GM18519 (cell line): ENCODE measurements at regions not wholly inside any gene's neighbourhood (a gene's known extent, or its start where the extent isn't known, plus 50 kb on each side); places are given as distances from the start of the nearest gene placed in this dataset.
"Not testable (repeated sequence)": the region's sequence is repeated elsewhere in the genome, so short reads cannot be mapped to it uniquely, and the experiment has no call there.

Experiments
- ATAC-seq: cut with Tn5 transposase; IDR thresholded peaks from one replicate; pipeline ENCODE4 v1.9.1; 2021; ENCODE audit warnings: mild to moderate bottlenecking, moderate library complexity; ENCODE audit not compliant: unreplicated experiment, low FRiP score

- ATAC-seq = not testable (repeated sequence)
Observed at GRCh38 chr16:32861476-32862201, 185.7 kb upstream of the TP53TG3 start.

- ATAC-seq = not testable (repeated sequence)
Observed at GRCh38 chr16:32847379-32847778, 171.4 kb upstream of the TP53TG3 start.

- ATAC-seq = not testable (repeated sequence)
Observed at GRCh38 chr16:32845572-32845971, 169.6 kb upstream of the TP53TG3 start.

- not testable (repeated sequence) for ATAC-seq
Observed at GRCh38 chr16:32842844-32843243, 166.9 kb upstream of the TP53TG3 start.

GRCh38 chr16:32807280-32807679 is 131.3 kb upstream of the TP53TG3 start:
- ATAC-seq = not testable (repeated sequence)

GRCh38 chr16:32805639-32806038 is 129.7 kb upstream of the TP53TG3 start:
- ATAC-seq = not testable (repeated sequence)
